Heart right ventricle (tissue), 16 donors: ENCODE measurements at regions not wholly inside any gene's neighbourhood (a gene's known extent, or its start where the extent isn't known, plus 50 kb on each side); places are given as distances from the start of the nearest gene placed in this dataset.

Source experiments
- ATAC-seq, 8 donors: fragments of 200-7000 bp; cut with Tn5 transposase; one replicate each; pipeline ENCODE4 v1.9.1; 2020; ENCODE audit warnings: mild to moderate bottlenecking in 8 of 8, moderate library complexity in 8 of 8, moderate number of reproducible peaks in 1 of 8
- DNase-seq, 2 donors: peaks; one replicate each; pipeline ENCODE4 v3.0.0-alpha.2; 2020
- H3K27ac ChIP-seq, 10 donors: fragments of 200-600 bp; sonication (generic) in 2 of 10; one replicate each; pipeline versions ENCODE4 v1.5.0 to v1.8.0; 2020 to 2022; ENCODE audit warnings: mild to moderate bottlenecking in 3 of 10
- H3K27me3 ChIP-seq, 7 donors: fragments of 200-600 bp; one replicate each; pipeline ENCODE4 v1.8.0; 2021 to 2022; ENCODE audit warnings: mild to moderate bottlenecking in 2 of 7
- H3K36me3 ChIP-seq, 9 donors: fragments of 200-600 bp; sonication (generic) in 1 of 9; one replicate each; pipeline versions ENCODE4 v1.5.0 to v1.8.0; 2020 to 2022; ENCODE audit warnings: mild to moderate bottlenecking in 2 of 9
- H3K4me1 ChIP-seq, 9 donors: fragments of 200-600 bp; sonication (generic) in 1 of 9; one replicate each; pipeline versions ENCODE4 v1.5.0 to v1.8.0; 2020 to 2022; ENCODE audit warnings: mild to moderate bottlenecking in 4 of 9
- H3K4me3 ChIP-seq, 10 donors: fragments of 200-600 bp; sonication (generic) in 2 of 10; one replicate each; pipeline versions ENCODE4 v1.5.0 to v1.8.0; 2020 to 2022; ENCODE audit warnings: mild to moderate bottlenecking in 7 of 10, moderate library complexity in 2 of 10
- H3K9me3 ChIP-seq, 11 donors: fragments of 200-600 bp in 10 of 11; sonication (generic) in 2 of 11; one replicate each; pipeline versions ENCODE4 v1.5.0 to v1.8.0; 2013 to 2022; ENCODE audit warnings: mild to moderate bottlenecking in 2 of 11, control low read depth in 1 of 11, moderate library complexity in 1 of 11
- CTCF ChIP-seq, 9 donors: fragments of 200-600 bp; sonication (generic) in 2 of 9; IDR thresholded peaks; one replicate each; pipeline versions ENCODE4 v1.5.0 to v1.8.0; 2021 to 2022; ENCODE audit warnings: antibody characterized with exemption in 9 of 9, mild to moderate bottlenecking in 5 of 9, moderate library complexity in 1 of 9
- WGBS, 2 donors: extraction: QIAGEN DNeasy Blood & Tissue Kit; methylation state at CpG; one replicate each; pipeline ENCODE4 v1.1.7; 2013; ENCODE audit warnings: inconsistent platforms in 1 of 2; 5-methylcytosine and 5-hydroxymethylcytosine counted together
- intact Hi-C, 10 donors: fragments of 100-400 bp; cut with DNase I; formaldehyde crosslinking; loops; one replicate each; pipeline versions ENCODE4 v1.11.1 to v1.14.2; 2022
- donor health status: Arrhythmogenic right ventricular cardiomyopathy.
- donor health status: ischemic (EF 13 %, LVEDD 7.1; RV severe dilation, severe dysfunction).
- donor health status: healthy with polysubstance abuse.
- donor health status: DM: no; HTN: yes; CAD: no.
- donor health status: DM: no; HTN: no; CAD: no.
- donor health status: ischemic (EF 25% LVEDD 6.9; RV normal size, moderate dysfunction).
- donor health status: ischemic (EF 25% LVEDD 5.7; RV mildly dilated, moderate dysfunction).
- donor health status: healthy.
- donor health status: DM: yes; HTN: yes; CAD: no.
- donor health status: Ischemic cardiomyopathy.
- donor health status: ischemic (EF 35%, LVEDD 5.7; RV mildly dilated, moderate dysfunction).
- donor health status: nonischemic (EF 11% LVEDD 7.7; RV severe dilation, severe dysfunction).
- donor health status: DM: yes; HTN: yes; CAD: no.
- donor health status: PGD.
- donor health status: ischemic (EF 29% LVEDD 5.4; RV normal size, mild dysfunction).
- donor health status: nonischemic (EF 23%, LVEDD 6.1; RV moderate dilation, normal function).

GRCh38 chr14:26157517-26157916, 440.3 kb downstream of the NOVA1 start:
- Histone ChIP-seq H3K4me1 (no peaks in the 10 kb centered on the region), H3K27me3 (no peaks in the 10 kb centered on the region), H3K36me3 (no peaks in the 10 kb centered on the region), H3K9me3 (peaks cover 0 to 42% (median 15%) of the 10 kb centered on the region in 11 donors), H3K4me3 (no peak overlapping the region), H3K27ac (no peak overlapping the region)
- intact Hi-C loops: no loop called here
- 57 to 69% methylated on average over 1 of the region's 1 CpG for WGBS, 2 donors
- DNase-seq: no peak
- no peak for TF ChIP-seq CTCF (IDR thresholded peaks at IDR 0.05)
- no peak for ATAC-seq

DNA sequence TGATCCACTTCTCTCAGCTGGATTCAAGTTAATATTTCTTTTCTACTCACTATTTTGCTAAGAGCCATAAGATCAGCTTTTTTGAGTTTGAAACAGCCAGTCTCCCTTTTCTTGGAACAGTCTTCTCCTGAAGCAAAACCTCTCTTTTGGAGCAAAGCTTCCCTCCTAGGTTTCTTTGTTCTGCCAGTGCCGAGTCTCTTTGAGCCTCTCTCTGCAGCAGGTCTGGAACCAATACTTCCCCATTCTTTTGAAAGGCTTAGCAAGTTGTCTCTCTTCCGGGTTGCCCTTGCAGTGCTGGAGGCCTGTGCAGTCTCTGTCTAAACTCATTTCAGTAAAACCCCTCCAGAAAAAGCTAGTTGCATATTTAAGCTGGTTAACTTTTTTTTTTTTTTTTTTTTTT, 454.8 kb downstream of the NOVA1 start:
- Histone ChIP-seq H3K4me3 (no peak overlapping the region), H3K36me3 (no peaks in the 10 kb centered on the region), H3K9me3 (peaks cover 0 to 4% (median 0%) of the 10 kb centered on the region in 11 donors), H3K27ac (no peak overlapping the region), H3K27me3 (no peaks in the 10 kb centered on the region), H3K4me1 (no peaks in the 10 kb centered on the region)
- no peak for TF ChIP-seq CTCF (IDR thresholded peaks at IDR 0.05)
- intact Hi-C loops: no loop called here
- no peak for DNase-seq
- ATAC-seq: no peak
- 75 to 84% methylated on average over 2 of the region's 2 CpGs for WGBS, 2 donors

DNA sequence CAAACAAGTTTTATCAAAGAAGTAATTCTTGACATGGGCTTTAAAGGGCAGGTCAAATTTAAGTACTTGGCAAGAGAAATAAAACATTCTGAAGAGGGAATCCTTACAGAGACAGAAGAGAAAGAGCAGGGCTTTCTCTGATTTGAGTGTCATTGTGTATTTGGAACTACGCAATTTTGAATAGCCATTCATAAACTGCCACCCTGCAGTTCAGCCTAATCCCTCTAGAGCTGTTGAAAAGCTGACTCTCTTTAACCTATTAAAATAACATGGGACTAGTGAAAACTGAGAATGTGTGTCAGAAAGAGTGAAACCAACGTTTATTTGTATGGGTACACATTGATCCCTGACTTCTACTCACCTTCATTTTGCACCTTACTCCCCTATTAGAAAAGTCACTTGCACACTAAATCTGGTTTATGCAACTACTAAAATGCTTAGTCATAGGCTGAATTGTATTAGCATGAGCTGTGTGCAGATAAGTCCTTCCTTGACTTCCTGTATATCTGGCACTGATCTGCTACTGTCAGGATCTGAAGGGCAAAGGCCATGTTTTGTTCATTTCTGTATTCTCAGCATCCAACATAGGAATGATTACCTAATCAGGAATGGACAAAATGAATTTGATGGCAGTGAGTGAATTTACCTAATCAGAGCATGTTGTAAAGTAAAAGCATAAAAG, 458.9 kb downstream of the NOVA1 start:
- no peak for TF ChIP-seq CTCF (IDR thresholded peaks at IDR 0.05)
- intact Hi-C loops: no loop called here
- Histone ChIP-seq H3K27ac (no peak overlapping the region), H3K27me3 (no peaks in the 10 kb centered on the region), H3K4me3 (no peak overlapping the region), H3K9me3 (peaks cover 0 to 8% (median 0%) of the 10 kb centered on the region in 11 donors), H3K36me3 (no peaks in the 10 kb centered on the region), H3K4me1 (no peaks in the 10 kb centered on the region)
- DNase-seq (no peak), ATAC-seq (no peak)
- 40% methylated on average over 2 of the region's 2 CpGs for WGBS, 2 donors

- ATAC-seq (no peak), DNase-seq (no peak)
- H3K27me3 ChIP-seq: no peaks in the 10 kb centered on the region
- TF ChIP-seq CTCF (IDR thresholded peaks at IDR 0.05): no peak
- 35 to 53% methylated on average over 1 of the region's 1 CpG for WGBS, 2 donors
- peaks cover 0 to 8% (median 0%) of the 10 kb centered on the region in 11 donors for H3K9me3 ChIP-seq
- H3K4me1 ChIP-seq: no peaks in the 10 kb centered on the region
- no peak overlapping the region for H3K27ac ChIP-seq
- no peak overlapping the region for H3K4me3 ChIP-seq
- intact Hi-C loops: no loop called here
- no peaks in the 10 kb centered on the region for H3K36me3 ChIP-seq
These were observed 460.7 kb downstream of the NOVA1 start for GRCh38 chr14:26137161-26137560.
